Right lobe of liver (tissue), 6 donors: ENCODE measurements at regions not wholly inside any gene's neighbourhood (a gene's known extent, or its start where the extent isn't known, plus 50 kb on each side); places are given as distances from the start of the nearest gene placed in this dataset.

Experiments
- ATAC-seq, 4 donors: fragments of 200-7000 bp; cut with Tn5 transposase; one replicate each; pipeline ENCODE4 v1.9.1; 2020; ENCODE audit warnings: mild to moderate bottlenecking in 4 of 4, moderate library complexity in 4 of 4
- DNase-seq, 3 donors: peaks; one replicate each; pipeline ENCODE4 v3.0.0-alpha.2; 2020
- H3K27ac ChIP-seq, 3 donors: fragments of 200-600 bp; one replicate each; pipeline ENCODE4 v1.8.0; 2022
- H3K27me3 ChIP-seq, 2 donors: fragments of 200-600 bp; one replicate each; pipeline ENCODE4 v1.8.0; 2022
- H3K36me3 ChIP-seq, 4 donors: fragments of 200-600 bp; sonication (generic) in 1 of 4; one replicate each; pipeline versions ENCODE4 v1.5.1 to v1.8.0; 2017 to 2022; ENCODE audit warnings: control low read depth in 1 of 4
- H3K4me1 ChIP-seq, 4 donors: fragments of 200-600 bp; sonication (generic) in 1 of 4; one replicate each; pipeline versions ENCODE4 v1.5.1 to v1.8.0; 2017 to 2022; ENCODE audit warnings: control low read depth in 1 of 4
- H3K4me3 ChIP-seq, 3 donors: fragments of 200-600 bp; one replicate each; pipeline ENCODE4 v1.8.0; 2022
- H3K9me3 ChIP-seq, 4 donors: fragments of 200-600 bp; sonication (generic) in 1 of 4; one replicate each; pipeline versions ENCODE4 v1.5.1 to v1.8.0; 2017 to 2022; ENCODE audit warnings: control low read depth in 1 of 4
- POLR2A ChIP-seq: fragments of 450-650 bp; IDR thresholded peaks from one replicate; pipeline ENCODE4 v1.6.1; 2017; ENCODE audit warnings: antibody characterized with exemption, mild to moderate bottlenecking
- WGBS: methylation state at CpG from one replicate; pipeline ENCODE4 v1.1.6; 2018; ENCODE audit warnings: low coverage, low lambda C conversion rate; ENCODE audit not compliant: insufficient coverage; ENCODE audit errors: missing lambda C conversion rate; 5-methylcytosine and 5-hydroxymethylcytosine counted together
- intact Hi-C, 2 donors: fragments of 100-400 bp; cut with DNase I; formaldehyde crosslinking; loops; one replicate each; pipeline versions ENCODE4 v1.11.2 to v1.14.1; 2022
- TF ChIP-seq, protein P1 (sequence below), 4 donors: fragments of 200-600 bp in 3 of 4; fragments of 450-650 bp in 1 of 4; IDR thresholded peaks; one replicate each; pipeline versions ENCODE4 v1.5.1 to v1.8.0; 2016 to 2022; ENCODE audit warnings: antibody characterized with exemption in 4 of 4, mild to moderate bottlenecking in 2 of 4
- donor health status: DM: no; HTN: yes; CAD: no.
- donor health status: DM: no; HTN: no; CAD: no.
- donor health status: DM: no; HTN: no; CAD: no.
- donor health status: DM: no; HTN: yes; CAD: no.
- donor health status: DM: no; HTN: yes; CAD: no.

DNA sequence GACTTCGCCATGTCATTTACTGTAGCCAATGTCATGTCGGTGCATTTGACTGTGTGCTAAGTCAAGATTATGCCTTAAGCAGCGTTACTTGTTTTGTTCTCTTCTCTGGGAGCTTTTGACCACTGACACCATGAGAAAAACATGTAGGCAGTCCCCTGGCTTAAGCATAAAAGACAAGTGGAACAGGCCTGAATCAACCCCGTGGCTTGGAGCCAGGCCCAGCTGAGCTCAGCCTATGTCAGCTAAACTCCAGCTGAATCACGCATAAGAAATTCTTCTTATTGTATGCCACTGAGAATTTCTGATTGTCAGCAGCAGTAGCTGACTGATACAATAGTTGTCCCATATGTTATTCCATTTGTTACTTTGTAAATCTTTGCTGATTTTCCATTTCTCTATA, 261.9 kb downstream of the CBLL2 start:
- H3K9me3 ChIP-seq = no peaks in the 10 kb centered on the region
- 51% methylated on average over 5 of the region's 5 CpGs for WGBS
- no peaks in the 10 kb centered on the region for H3K4me1 ChIP-seq
- no peak for TF ChIP-seq POLR2A
- TF ChIP-seq, protein P1, sequence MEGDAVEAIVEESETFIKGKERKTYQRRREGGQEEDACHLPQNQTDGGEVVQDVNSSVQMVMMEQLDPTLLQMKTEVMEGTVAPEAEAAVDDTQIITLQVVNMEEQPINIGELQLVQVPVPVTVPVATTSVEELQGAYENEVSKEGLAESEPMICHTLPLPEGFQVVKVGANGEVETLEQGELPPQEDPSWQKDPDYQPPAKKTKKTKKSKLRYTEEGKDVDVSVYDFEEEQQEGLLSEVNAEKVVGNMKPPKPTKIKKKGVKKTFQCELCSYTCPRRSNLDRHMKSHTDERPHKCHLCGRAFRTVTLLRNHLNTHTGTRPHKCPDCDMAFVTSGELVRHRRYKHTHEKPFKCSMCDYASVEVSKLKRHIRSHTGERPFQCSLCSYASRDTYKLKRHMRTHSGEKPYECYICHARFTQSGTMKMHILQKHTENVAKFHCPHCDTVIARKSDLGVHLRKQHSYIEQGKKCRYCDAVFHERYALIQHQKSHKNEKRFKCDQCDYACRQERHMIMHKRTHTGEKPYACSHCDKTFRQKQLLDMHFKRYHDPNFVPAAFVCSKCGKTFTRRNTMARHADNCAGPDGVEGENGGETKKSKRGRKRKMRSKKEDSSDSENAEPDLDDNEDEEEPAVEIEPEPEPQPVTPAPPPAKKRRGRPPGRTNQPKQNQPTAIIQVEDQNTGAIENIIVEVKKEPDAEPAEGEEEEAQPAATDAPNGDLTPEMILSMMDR (IDR thresholded peaks at IDR 0.05) = no peak
- H3K4me3 ChIP-seq = no peak overlapping the region
- H3K27me3 ChIP-seq = no peaks in the 10 kb centered on the region
- no peak for ATAC-seq
- no peaks in the 10 kb centered on the region for H3K36me3 ChIP-seq
- no peak for DNase-seq
- no peak overlapping the region for H3K27ac ChIP-seq
- intact Hi-C loops = no loop called here

DNA sequence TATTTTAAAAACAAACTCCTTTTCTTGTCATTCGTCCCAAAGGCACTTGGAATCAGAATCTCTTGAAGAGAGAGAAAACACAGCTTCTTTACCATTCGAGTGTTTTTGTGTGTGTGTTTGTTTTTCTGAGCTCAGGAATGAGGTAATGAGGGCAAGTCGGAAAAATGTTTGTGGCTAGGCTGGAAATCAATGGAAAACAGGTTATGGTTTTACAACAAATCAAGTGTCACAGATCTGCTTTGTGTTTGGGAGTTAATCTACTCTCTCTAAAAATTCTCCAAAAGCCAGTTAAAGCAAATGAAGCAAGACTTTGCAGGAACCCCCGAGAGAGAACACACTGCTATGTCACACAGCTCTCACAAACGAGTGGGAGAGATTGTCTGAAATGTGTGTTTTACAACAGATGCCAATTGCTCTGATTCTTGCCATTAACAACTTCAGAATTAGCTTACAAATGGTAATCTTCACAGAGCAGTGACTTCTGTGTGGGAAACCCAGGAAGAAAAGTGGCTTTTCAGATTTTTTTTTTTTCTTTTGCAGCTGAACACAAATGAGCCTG, 264.1 kb downstream of the CBLL2 start:
- no peaks in the 10 kb centered on the region for H3K36me3 ChIP-seq
- no peaks in the 10 kb centered on the region for H3K4me1 ChIP-seq
- H3K4me3 ChIP-seq = no peak overlapping the region
- no peak for ATAC-seq
- intact Hi-C loops = no loop called here
- no peaks in the 10 kb centered on the region for H3K27me3 ChIP-seq
- DNase-seq = no peak
- WGBS = 19% methylated on average over 5 of the region's 5 CpGs
- no peak for TF ChIP-seq POLR2A
- H3K27ac ChIP-seq = no peak overlapping the region
- no peaks in the 10 kb centered on the region for H3K9me3 ChIP-seq

DNA sequence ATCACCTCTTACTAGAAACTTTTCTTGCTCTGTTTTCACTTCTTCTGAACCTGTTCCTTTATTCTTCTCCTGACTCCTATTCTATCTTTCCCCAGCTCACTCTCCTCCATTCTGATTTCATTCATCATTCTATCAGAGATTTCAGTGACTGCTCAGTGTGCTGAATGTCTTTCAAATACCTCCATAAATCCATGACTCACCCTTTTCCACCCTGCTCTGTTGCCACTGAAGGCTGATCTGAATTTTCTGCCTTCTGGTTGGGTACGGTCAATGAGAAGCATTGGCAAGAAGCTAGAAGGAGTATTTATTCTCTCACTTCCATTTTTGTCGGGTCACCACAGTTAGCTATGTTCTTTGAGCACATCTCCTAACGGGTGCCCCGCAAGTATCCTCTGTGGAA, 265.9 kb downstream of the CBLL2 start:
- Histone ChIP-seq H3K4me1 (no peaks in the 10 kb centered on the region), H3K4me3 (no peak overlapping the region), H3K36me3 (no peaks in the 10 kb centered on the region), H3K27me3 (no peaks in the 10 kb centered on the region), H3K27ac (no peak overlapping the region), H3K9me3 (no peaks in the 10 kb centered on the region)
- DNase-seq = no peak
- WGBS = 71% methylated on average over 4 of the region's 4 CpGs
- intact Hi-C loops = no loop called here
- ATAC-seq = no peak
- TF ChIP-seq, protein P1 (IDR thresholded peaks at IDR 0.05) = no peak
- TF ChIP-seq POLR2A = no peak

DNA sequence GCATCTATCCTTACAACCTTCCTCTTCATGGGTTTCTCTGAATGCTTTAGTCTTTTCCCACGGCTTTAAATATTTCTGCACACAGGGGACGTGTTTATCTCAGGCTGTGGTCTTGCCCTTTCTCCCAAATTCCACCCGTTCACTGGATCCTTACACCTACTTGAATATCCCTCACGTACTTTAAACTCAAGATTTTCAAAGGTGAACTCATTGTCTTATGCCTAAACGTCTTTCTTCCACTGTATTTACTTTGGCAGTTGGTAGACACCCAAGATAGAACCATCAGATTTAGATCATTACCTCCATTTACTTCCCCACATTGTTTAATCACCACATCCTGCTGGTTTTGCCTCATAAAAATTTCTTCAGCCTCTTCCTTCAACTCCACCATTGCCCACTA, 269.2 kb downstream of the CBLL2 start:
- WGBS = 36% methylated on average over 5 of the region's 5 CpGs
- TF ChIP-seq, protein P1 (IDR thresholded peaks at IDR 0.05) = no peak
- no peak for TF ChIP-seq POLR2A
- H3K27ac ChIP-seq = no peak overlapping the region
- H3K27me3 ChIP-seq = no peaks in the 10 kb centered on the region
- ATAC-seq (no peak), DNase-seq (no peak)
- intact Hi-C loops = no loop called here
- no peak overlapping the region for H3K4me3 ChIP-seq
- no peaks in the 10 kb centered on the region for H3K4me1 ChIP-seq
- no peaks in the 10 kb centered on the region for H3K36me3 ChIP-seq
- no peaks in the 10 kb centered on the region for H3K9me3 ChIP-seq

DNA sequence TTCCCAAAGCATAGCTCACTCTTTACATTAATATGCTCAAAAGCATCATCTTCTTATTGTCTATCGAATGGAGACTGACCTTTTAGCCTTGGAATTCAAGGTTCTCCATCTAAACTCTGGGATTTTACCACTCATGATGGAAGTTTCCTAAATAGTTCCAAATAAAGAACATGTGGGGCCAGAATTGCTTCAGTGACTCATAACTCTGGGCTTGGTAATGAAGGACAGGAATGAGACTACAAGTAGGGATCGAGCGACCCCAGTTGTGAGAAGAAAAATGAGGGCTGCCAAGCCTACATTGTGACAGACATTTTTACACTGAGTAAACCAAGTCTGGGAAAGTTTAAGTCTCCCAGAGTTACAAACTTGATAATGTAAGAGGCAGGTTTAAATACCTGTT, 269.9 kb downstream of the CBLL2 start:
- DNase-seq (no peak), ATAC-seq (no peak)
- Histone ChIP-seq H3K9me3 (no peaks in the 10 kb centered on the region), H3K4me1 (no peaks in the 10 kb centered on the region), H3K36me3 (no peaks in the 10 kb centered on the region), H3K27me3 (no peaks in the 10 kb centered on the region), H3K27ac (no peak overlapping the region), H3K4me3 (no peak overlapping the region)
- WGBS = 68% methylated on average over 3 of the region's 3 CpGs
- intact Hi-C loops = no loop called here
- TF ChIP-seq, protein P1 (IDR thresholded peaks at IDR 0.05) = no peak
- no peak for TF ChIP-seq POLR2A
